A673 (cell line): ENCODE measurements at regions not wholly inside any gene's neighbourhood (a gene's known extent, or its start where the extent isn't known, plus 50 kb on each side); places are given as distances from the start of the nearest gene placed in this dataset.

Experiments
- EZH2 ChIP-seq: fragments of 200-600 bp; sonication (generic); IDR thresholded peaks from 2 replicates; pipeline ENCODE4 v1.6.1; 2017; ENCODE audit warnings: borderline replicate concordance, low read depth, mild to moderate bottlenecking, mixed read lengths, antibody characterized with exemption, low read length; ENCODE audit not compliant: poor library complexity, severe bottlenecking
- TF ChIP-seq, protein P1 (sequence below): fragments of 300-800, 200-600 bp; sonication (generic); conservative IDR thresholded peaks from 2 replicates; pipeline ENCODE4 v1.5.1; 2017; ENCODE audit warnings: low read depth, mild to moderate bottlenecking, antibody characterized with exemption, low read length, moderate library complexity, mixed read lengths

DNA sequence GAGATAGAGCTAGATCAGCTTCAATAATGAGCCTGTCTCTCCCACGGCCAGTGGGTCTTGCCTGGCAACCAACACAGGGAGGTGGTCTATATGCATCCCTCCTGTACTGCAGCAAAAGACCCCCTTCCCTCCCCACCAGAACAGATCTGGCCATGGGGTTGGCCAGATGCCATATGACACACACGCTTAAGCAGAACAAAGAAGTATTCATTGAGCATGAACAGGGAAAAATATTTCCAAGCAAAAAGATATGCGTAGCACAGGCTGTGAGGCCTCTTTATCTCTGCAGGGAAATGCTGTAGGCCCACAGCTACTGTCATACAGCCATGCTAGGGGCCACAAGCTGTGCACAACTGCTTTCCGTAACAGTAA is 73.4 kb upstream of the NRSN1 start:
- TF ChIP-seq, protein P1, sequence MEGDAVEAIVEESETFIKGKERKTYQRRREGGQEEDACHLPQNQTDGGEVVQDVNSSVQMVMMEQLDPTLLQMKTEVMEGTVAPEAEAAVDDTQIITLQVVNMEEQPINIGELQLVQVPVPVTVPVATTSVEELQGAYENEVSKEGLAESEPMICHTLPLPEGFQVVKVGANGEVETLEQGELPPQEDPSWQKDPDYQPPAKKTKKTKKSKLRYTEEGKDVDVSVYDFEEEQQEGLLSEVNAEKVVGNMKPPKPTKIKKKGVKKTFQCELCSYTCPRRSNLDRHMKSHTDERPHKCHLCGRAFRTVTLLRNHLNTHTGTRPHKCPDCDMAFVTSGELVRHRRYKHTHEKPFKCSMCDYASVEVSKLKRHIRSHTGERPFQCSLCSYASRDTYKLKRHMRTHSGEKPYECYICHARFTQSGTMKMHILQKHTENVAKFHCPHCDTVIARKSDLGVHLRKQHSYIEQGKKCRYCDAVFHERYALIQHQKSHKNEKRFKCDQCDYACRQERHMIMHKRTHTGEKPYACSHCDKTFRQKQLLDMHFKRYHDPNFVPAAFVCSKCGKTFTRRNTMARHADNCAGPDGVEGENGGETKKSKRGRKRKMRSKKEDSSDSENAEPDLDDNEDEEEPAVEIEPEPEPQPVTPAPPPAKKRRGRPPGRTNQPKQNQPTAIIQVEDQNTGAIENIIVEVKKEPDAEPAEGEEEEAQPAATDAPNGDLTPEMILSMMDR, result no peak
- TF ChIP-seq EZH2, result no peak
